H1 (cell line): ENCODE measurements at regions not wholly inside any gene's neighbourhood (a gene's known extent, or its start where the extent isn't known, plus 50 kb on each side); places are given as distances from the start of the nearest gene placed in this dataset.

Experiments
- CTCF ChIA-PET: fragments of 300-600 bp; sonication (Branson Sonifier 250); formaldehyde crosslinking; loops from one replicate; lab custom pipeline; 2021; ENCODE audit not compliant: partially characterized antibody; lab: Charles Lee
- POLR2A ChIA-PET: fragments of 300-600 bp; sonication (Branson Sonifier 250); formaldehyde crosslinking; loops from one replicate; lab custom pipeline; 2021; ENCODE audit warnings: inconsistent platforms; ENCODE audit not compliant: partially characterized antibody; lab: Charles Lee
- DNase-seq, 2 experiments: peaks; one replicate each; pipeline versions ENCODE4 v3.0.0 to v3.0.0-alpha.2; 2010 to 2022; ENCODE audit warnings: low spot score in 2 of 2, low read depth in 1 of 2, mixed read lengths in 1 of 2
- FAIRE-seq: peaks from 2 replicates; lab custom pipeline; 2011; peaks lifted over from hg19 to GRCh38; lab: Jason Lieb, UNC
- H2AFZ ChIP-seq: 2 replicates; pipeline ENCODE4 v1.8.1; 2012; ENCODE audit warnings: low read length, inconsistent platforms
- H2AK5ac ChIP-seq: 2 replicates; pipeline ENCODE4 v1.6.1; 2013; ENCODE audit warnings: low read depth, low read length
- H2BK120ac ChIP-seq: replicated peaks from 2 replicates; pipeline ENCODE3; 2013; ENCODE audit warnings: low read depth, low read length, inconsistent platforms
- H2BK12ac ChIP-seq: 2 replicates; pipeline ENCODE4 v1.6.1; 2013; ENCODE audit warnings: low read depth, low read length
- H2BK15ac ChIP-seq: 2 replicates; pipeline ENCODE4 v1.6.1; 2013; ENCODE audit warnings: low read length
- H2BK20ac ChIP-seq: 2 replicates; pipeline ENCODE4 v1.6.1; 2013; ENCODE audit warnings: low read length
- H2BK5ac ChIP-seq: 2 replicates; pipeline ENCODE4 v1.6.1; 2013; ENCODE audit warnings: low read depth, low read length
- H3K14ac ChIP-seq: 2 replicates; pipeline ENCODE4 v1.6.1; 2013; ENCODE audit warnings: inconsistent platforms; ENCODE audit not compliant: insufficient read length
- H3K18ac ChIP-seq: 2 replicates; pipeline ENCODE4 v1.6.1; 2013; ENCODE audit warnings: low read length; ENCODE audit errors: extremely low read depth
- H3K23ac ChIP-seq: 2 replicates; pipeline ENCODE4 v1.6.1; 2013; ENCODE audit warnings: inconsistent platforms; ENCODE audit not compliant: insufficient read length
- H3K23me2 ChIP-seq: 2 replicates; pipeline ENCODE4 v1.6.1; 2013; ENCODE audit warnings: low read depth, low read length
- H3K27ac ChIP-seq: 2 replicates; pipeline ENCODE4 v1.6.1; 2011; ENCODE audit warnings: low read depth, low read length, inconsistent platforms
- H3K27me3 ChIP-seq, 4 experiments: replicated peaks in 1 of 4; 1 replicate in 1 of 4; 2 replicates in 3 of 4; pipeline versions ENCODE4 v1.6.1 to v1.8.1; 2011 to 2013; ENCODE audit warnings: low read length in 3 of 4, mild to moderate bottlenecking in 3 of 4, inconsistent platforms in 2 of 4, mixed read lengths in 2 of 4, moderate library complexity in 1 of 4; ENCODE audit not compliant: control insufficient read depth in 3 of 4, insufficient read depth in 3 of 4; ENCODE audit errors: extremely low read depth in 1 of 4
- H3K36me3 ChIP-seq, 4 experiments: 2 replicates each; pipeline versions ENCODE4 v1.6.1 to v1.8.1; 2011 to 2013; ENCODE audit warnings: mild to moderate bottlenecking in 4 of 4, low read length in 3 of 4, moderate library complexity in 2 of 4, control low read depth in 1 of 4, inconsistent platforms in 1 of 4; ENCODE audit not compliant: insufficient read depth in 4 of 4, control insufficient read depth in 2 of 4
- H3K4ac ChIP-seq: replicated peaks from 2 replicates; pipeline ENCODE3; 2013; ENCODE audit warnings: low read length, low read depth, mixed read lengths, inconsistent platforms; ENCODE audit not compliant: insufficient read length
- H3K4me1 ChIP-seq, 4 experiments: replicated peaks in 1 of 4; 1 replicate in 1 of 4; 2 replicates in 3 of 4; pipeline versions ENCODE4 v1.6.1 to v1.8.1; 2011 to 2013; ENCODE audit warnings: low read length in 3 of 4, inconsistent platforms in 2 of 4, mixed read lengths in 1 of 4; ENCODE audit not compliant: insufficient read depth in 4 of 4, control insufficient read depth in 3 of 4
- H3K4me2 ChIP-seq, 2 experiments: 2 replicates each; pipeline versions ENCODE4 v1.6.1 to v1.8.1; 2011 to 2013; ENCODE audit warnings: low read depth in 2 of 2, low read length in 2 of 2, control low read depth in 1 of 2, inconsistent platforms in 1 of 2, mild to moderate bottlenecking in 1 of 2; ENCODE audit not compliant: insufficient read depth in 1 of 2
- H3K4me3 ChIP-seq, 4 experiments: fragments of 200-600, 300-600 bp in 1 of 4; sonication (generic), shearing (Covaris generic), sonication (Bioruptor Twin) in 1 of 4; 2 replicates each; pipeline versions ENCODE4 v1.5.1 to v1.8.1; 2011 to 2016; ENCODE audit warnings: low read length in 4 of 4, low read depth in 3 of 4, control low read depth in 2 of 4, inconsistent platforms in 2 of 4, mild to moderate bottlenecking in 2 of 4, mixed read lengths in 1 of 4, moderate library complexity in 1 of 4; ENCODE audit not compliant: insufficient read depth in 2 of 4; ENCODE audit errors: extremely low read depth in 1 of 4
- H3K56ac ChIP-seq: replicated peaks from 2 replicates; pipeline ENCODE3; 2013; ENCODE audit warnings: low read depth, mild to moderate bottlenecking, mixed read lengths, low read length, inconsistent platforms; ENCODE audit not compliant: insufficient read length
- H3K79me1 ChIP-seq: 2 replicates; pipeline ENCODE4 v1.6.1; 2013; ENCODE audit warnings: low read depth, low read length, control low read depth
- H3K79me2 ChIP-seq, 2 experiments: 2 replicates each; pipeline versions ENCODE4 v1.6.1 to v1.8.1; 2012 to 2013; ENCODE audit warnings: low read length in 2 of 2, mild to moderate bottlenecking in 2 of 2, inconsistent platforms in 1 of 2; ENCODE audit not compliant: insufficient read depth in 2 of 2, control insufficient read depth in 1 of 2
- H3K9ac ChIP-seq, 4 experiments: replicated peaks in 1 of 4; 1 replicate in 1 of 4; 2 replicates in 3 of 4; pipeline versions ENCODE4 v1.6.1 to v1.8.1; 2011 to 2013; ENCODE audit warnings: low read depth in 3 of 4, low read length in 3 of 4, control low read depth in 2 of 4, mild to moderate bottlenecking in 2 of 4, moderate library complexity in 2 of 4, inconsistent platforms in 1 of 4; ENCODE audit errors: extremely low read depth in 1 of 4
- H3K9me3 ChIP-seq, 2 experiments: 2 replicates each; pipeline versions ENCODE4 v1.6.1 to v1.8.1; 2012 to 2013; ENCODE audit warnings: mild to moderate bottlenecking in 2 of 2, moderate library complexity in 2 of 2, control low read depth in 1 of 2, inconsistent platforms in 1 of 2, low read depth in 1 of 2, low read length in 1 of 2, mixed read lengths in 1 of 2; ENCODE audit not compliant: insufficient read depth in 2 of 2
- H4K20me1 ChIP-seq, 2 experiments: replicated peaks in 1 of 2; 2 replicates each; pipeline versions ENCODE3 to v1.8.1; 2011 to 2013; ENCODE audit warnings: inconsistent platforms in 2 of 2, low read length in 2 of 2, mild to moderate bottlenecking in 1 of 2; ENCODE audit not compliant: insufficient read depth in 2 of 2, control insufficient read depth in 1 of 2
- H4K5ac ChIP-seq: 2 replicates; pipeline ENCODE4 v1.6.1; 2013; ENCODE audit warnings: low read length, low read depth, mixed read lengths, inconsistent platforms; ENCODE audit not compliant: insufficient read length
- H4K8ac ChIP-seq: 2 replicates; pipeline ENCODE4 v1.8.0; 2013; ENCODE audit warnings: mild to moderate bottlenecking, moderate library complexity, low read length, inconsistent platforms; ENCODE audit not compliant: insufficient read depth; ENCODE audit errors: extremely low read depth
- H4K91ac ChIP-seq: replicated peaks from 2 replicates; pipeline ENCODE3; 2013; ENCODE audit warnings: low read length, mixed read lengths, inconsistent platforms; ENCODE audit not compliant: insufficient read length
- JUND ChIP-seq: IDR thresholded peaks from 2 replicates; pipeline ENCODE4 v1.6.1; 2011; ENCODE audit warnings: mild to moderate bottlenecking, improper control_type of control experiment, low read length
- KDM4A ChIP-seq: IDR thresholded peaks from one replicate; pipeline ENCODE4 v1.7.1; 2012; ENCODE audit warnings: low read depth, mild to moderate bottlenecking, moderate library complexity, low read length, inconsistent platforms; ENCODE audit not compliant: severe bottlenecking
- POLR2AphosphoS5 ChIP-seq: IDR thresholded peaks from 2 replicates; pipeline ENCODE4 v1.6.1; 2011; ENCODE audit warnings: low read depth, low read length
- WGBS, 2 experiments: shearing (Covaris generic) in 1 of 2; methylation state at CpG; one replicate each; pipeline versions ENCODE4 v1.1.6 to v1.1.7; 2013 to 2015; ENCODE audit warnings: low lambda C conversion rate in 2 of 2, mixed read lengths in 2 of 2, inconsistent platforms in 1 of 2, low coverage in 1 of 2, missing lambda C conversion rate in 1 of 2; ENCODE audit not compliant: insufficient replicate concordance in 2 of 2, insufficient coverage in 1 of 2, insufficient read length in 1 of 2; ENCODE audit errors: extremely low coverage in 1 of 2, missing lambda C conversion rate in 1 of 2; 5-methylcytosine and 5-hydroxymethylcytosine counted together

DNA sequence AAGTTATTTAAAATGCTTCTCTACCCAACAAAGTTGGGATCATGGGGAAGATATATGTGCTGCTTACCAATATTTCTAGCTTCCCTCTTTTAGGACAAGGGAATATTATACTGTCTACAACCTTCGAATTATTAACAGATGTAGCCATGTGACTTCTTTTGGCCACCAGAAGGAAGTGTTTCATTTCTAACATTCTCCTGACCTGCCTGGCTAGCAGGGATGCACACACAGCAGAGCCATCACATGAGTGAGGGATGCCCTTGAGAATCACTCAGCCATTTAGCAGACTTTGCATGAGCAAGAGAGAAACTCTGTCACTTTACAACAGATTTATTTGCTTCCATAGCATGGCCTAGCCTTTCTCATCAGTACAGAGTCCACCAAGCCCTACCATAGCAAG, 230.7 kb upstream of the MARCKS start:
- Histone ChIP-seq H4K91ac (no peak overlapping the region), H3K9me3 (no peaks in the 10 kb centered on the region), H3K14ac (no peak overlapping the region), H2AK5ac (no peak overlapping the region), H3K4me2 (no peak overlapping the region), H2BK5ac (no peak overlapping the region), H3K4me3 (no peak overlapping the region), H2BK12ac (no peak overlapping the region), H2AFZ (no peak overlapping the region), H2BK20ac (no peak overlapping the region), H3K36me3 (no peaks in the 10 kb centered on the region), H3K23me2 (no peaks in the 10 kb centered on the region), H3K27ac (no peak overlapping the region), H2BK15ac (no peak overlapping the region), H3K4ac (no peak overlapping the region), H3K79me2 (no peaks in the 10 kb centered on the region), H4K5ac (no peak overlapping the region), H3K79me1 (no peaks in the 10 kb centered on the region), H3K27me3 (peaks cover 0 to 3% (median 0%) of the 10 kb centered on the region in 4 experiments; a peak in 2 of 7 replicates), H3K4me1 (peaks cover 0 to 3% (median 0%) of the 10 kb centered on the region in 4 experiments; a peak in 2 of 7 replicates), H3K18ac (no peak overlapping the region), H2BK120ac (no peak overlapping the region), H4K8ac (no peak overlapping the region), H3K9ac (no peak overlapping the region), H3K56ac (no peak overlapping the region), H4K20me1 (no peaks in the 10 kb centered on the region), H3K23ac (no peak overlapping the region)
- no peak for TF ChIP-seq JUND
- no peak for TF ChIP-seq POLR2AphosphoS5
- no peak for TF ChIP-seq KDM4A
- ChIA-PET CTCF (interaction anchor here (0.9 to 1.6 kb wide), 5 partner anchors 12 to 139 kb away, joined by 3 to 4 read pairs (median 3); no protein-coding TSS in a partner anchor), POLR2A (no interaction called here)
- FAIRE-seq (no peak), DNase-seq (no peak)
- 94% methylated on average over 1 of the region's 1 CpG; no CpG with 5 or more reads in 1 of the 2 experiments for WGBS, 2 experiments
